GM15510 (cell line): ENCODE measurements at regions not wholly inside any gene's neighbourhood (a gene's known extent, or its start where the extent isn't known, plus 50 kb on each side); places are given as distances from the start of the nearest gene placed in this dataset.

ENCODE experiments used
- POLR2A ChIP-seq: IDR thresholded peaks from 3 replicates; pipeline ENCODE4 v1.6.1; 2011; ENCODE audit warnings: borderline replicate concordance; ENCODE audit not compliant: insufficient read length; ENCODE audit errors: extremely low read depth

DNA sequence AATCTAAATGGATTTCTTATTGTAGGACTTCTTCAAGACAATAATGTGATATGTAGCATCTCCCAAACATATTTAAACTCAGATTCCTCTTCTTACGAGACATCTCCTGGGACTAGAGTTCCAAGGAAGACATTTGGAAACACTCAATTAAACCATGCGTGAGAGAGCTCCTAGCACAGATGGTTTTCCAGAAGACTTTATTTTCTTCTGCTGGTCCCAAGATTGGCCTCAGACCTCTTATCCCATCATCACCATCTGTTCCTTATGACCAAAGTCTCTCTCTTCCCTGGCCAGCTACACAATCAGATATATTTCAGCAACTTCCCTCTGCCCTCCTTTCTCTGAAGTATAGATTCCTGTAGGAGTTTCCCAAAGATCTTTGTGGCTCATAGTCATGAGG is 93.2 kb upstream of the JARID2 start:
- TF ChIP-seq POLR2A: no peak

DNA sequence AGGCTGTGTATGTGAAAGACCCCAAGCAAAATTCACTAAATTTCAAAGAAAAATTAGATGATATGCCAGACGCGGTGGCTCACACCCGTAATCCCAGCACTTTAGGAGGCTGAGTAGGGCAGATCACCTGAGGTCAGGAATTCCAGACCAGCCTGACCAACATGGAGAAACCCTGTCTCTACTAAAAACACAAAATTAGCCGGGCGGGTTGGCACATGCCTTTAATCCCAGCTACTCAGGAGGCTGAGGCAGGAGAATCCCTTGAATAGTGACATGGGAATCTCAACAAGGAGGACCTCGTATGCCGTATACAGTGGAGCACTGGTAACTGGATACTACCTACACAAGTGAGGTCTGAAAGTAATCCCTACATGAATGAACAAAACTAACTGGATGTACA is 92.7 kb upstream of the JARID2 start:
- no peak for TF ChIP-seq POLR2A

DNA sequence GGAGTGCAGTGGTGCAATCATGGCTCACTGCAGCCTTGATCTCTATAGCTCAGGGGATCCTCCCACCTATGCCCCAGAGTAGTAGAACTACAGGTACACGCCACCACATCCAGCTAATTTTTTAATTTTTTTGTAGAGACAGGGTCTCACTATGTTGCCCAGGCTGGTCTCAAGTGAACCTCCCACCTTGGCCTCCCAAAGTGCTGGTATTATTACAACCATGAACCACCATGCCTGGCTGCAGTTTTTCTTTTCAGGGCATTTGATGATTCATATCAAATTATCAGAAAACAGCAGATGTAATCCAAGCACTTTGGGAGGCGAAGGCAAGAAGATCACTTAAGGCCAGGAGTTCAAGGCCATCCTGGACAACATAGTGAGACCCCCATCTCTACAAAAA is 88.4 kb upstream of the JARID2 start:
- no peak for TF ChIP-seq POLR2A

- TF ChIP-seq POLR2A: no peak
Observed at GRCh38 chr6:15158821-15159619, 86.8 kb upstream of the JARID2 start.

DNA sequence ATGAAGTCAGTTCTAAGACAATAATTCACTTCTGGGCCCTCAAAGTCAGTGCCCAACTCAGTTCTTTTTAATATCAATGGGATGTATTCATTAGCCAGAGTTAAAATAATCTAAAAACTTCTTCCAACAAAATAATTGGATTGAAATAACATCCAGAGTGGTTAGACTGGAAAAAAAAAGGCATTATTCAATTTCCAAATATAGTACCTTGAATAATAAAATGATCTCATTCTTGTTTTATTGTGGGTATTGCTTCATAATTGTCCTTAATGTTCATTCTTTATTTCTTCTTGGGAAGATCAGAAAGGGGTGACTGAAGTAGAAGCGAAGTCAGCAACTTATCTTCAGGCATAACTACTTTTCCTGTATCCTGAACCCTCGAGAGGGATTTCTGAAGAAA is 85.1 kb upstream of the JARID2 start:
- no peak for TF ChIP-seq POLR2A

GRCh38 chr6:15166121-15166520 is 79.7 kb upstream of the JARID2 start:
- no peak for TF ChIP-seq POLR2A

- TF ChIP-seq POLR2A: no peak
Observed at GRCh38 chr6:15170126-15170525, 75.7 kb upstream of the JARID2 start.

DNA sequence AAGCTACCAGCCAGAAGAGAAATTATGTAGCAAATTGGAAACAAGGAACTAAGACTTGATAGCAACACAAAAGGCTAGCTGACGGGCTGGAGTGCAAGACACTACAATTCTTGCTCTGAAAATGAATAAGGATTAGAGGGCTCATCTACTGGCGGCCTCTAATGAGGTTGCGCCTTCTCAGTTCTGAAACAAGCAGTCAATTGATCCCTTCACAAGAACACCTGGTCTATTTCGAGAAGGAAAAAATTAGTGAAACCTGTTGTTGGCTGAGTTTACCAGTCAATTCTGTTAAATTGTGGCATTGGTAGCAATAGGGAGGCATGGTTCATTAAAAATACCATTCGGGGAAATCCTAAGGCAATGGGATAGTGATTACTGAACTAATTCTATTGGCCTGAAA is 74.8 kb upstream of the JARID2 start:
- TF ChIP-seq POLR2A: no peak

- TF ChIP-seq POLR2A: no peak
Observed at GRCh38 chr6:15176816-15177370, 69.0 kb upstream of the JARID2 start.

GRCh38 chr6:15183979-15184378 is 61.9 kb upstream of the JARID2 start:
- TF ChIP-seq POLR2A: no peak

- TF ChIP-seq POLR2A: no peak
Observed at GRCh38 chr6:15184441-15184861, 61.4 kb upstream of the JARID2 start.

GRCh38 chr6:15194453-15194852 is 51.4 kb upstream of the JARID2 start:
- no peak for TF ChIP-seq POLR2A
